HepG2 (cell line): ENCODE measurements at regions not wholly inside any gene's neighbourhood (a gene's known extent, or its start where the extent isn't known, plus 50 kb on each side); places are given as distances from the start of the nearest gene placed in this dataset. TPM values are rescaled to one million over a fixed set of nuclear protein-coding genes. Genes with fewer than 3 reads are reported as not detected.
"Not testable (repeated sequence)": the region's sequence is repeated elsewhere in the genome, so short reads cannot be mapped to it uniquely, and the experiment has no call there.

Experiments used
- ATAC-seq: fragments of 200-7000 bp; cut with Tn5 transposase; 3 replicates; pipeline ENCODE4 v1.9.1; 2020; ENCODE audit warnings: mild to moderate bottlenecking, moderate library complexity
- BruUV-seq: library from RNA; stranded (reverse); fragments of 400-500 nt; replicated peaks from 2 replicates; lab custom pipeline; 2021; lab: Mats Ljungman, UMichigan
- CTCF ChIA-PET: fragments of 300-600 bp; formaldehyde crosslinking; extraction: SDS; loops from one replicate; lab custom pipeline; 2021; ENCODE audit warnings: low total read pairs, inconsistent platforms, low intra/inter-chr PET ratio; lab: Yijun Ruan, JAX
- POLR2A ChIA-PET: fragments of 350-600 bp; sonication (Branson Sonifier 250); formaldehyde crosslinking; loops from one replicate; lab custom pipeline; 2020; ENCODE audit warnings: antibody characterized with exemption, inconsistent platforms; lab: Yijun Ruan, JAX
- DNase-seq: peaks from one replicate; pipeline ENCODE4 v3.0.0-alpha.2; 2015; ENCODE audit warnings: low spot score
- FAIRE-seq: peaks from 3 replicates; lab custom pipeline; 2011; peaks lifted over from hg19 to GRCh38; lab: Jason Lieb, UNC
- H2AFZ ChIP-seq: one replicate; pipeline ENCODE4 v1.6.1; 2011; ENCODE audit warnings: low read length, inconsistent platforms
- H3K27ac ChIP-seq: fragments of 300-600 bp; 3 replicates; pipeline ENCODE4 v1.8.0; 2011; ENCODE audit warnings: mixed run types, mild to moderate bottlenecking, mixed read lengths, low read length, inconsistent platforms; ENCODE audit not compliant: insufficient read depth; ENCODE audit errors: extremely low read length
- H3K27me3 ChIP-seq, 2 experiments: fragments of 200-600 bp in 1 of 2; 2 replicates in 1 of 2; 3 replicates in 1 of 2; pipeline versions ENCODE4 v1.6.0 to v1.8.0; 2011; ENCODE audit warnings: low read length in 2 of 2, mild to moderate bottlenecking in 2 of 2, moderate library complexity in 2 of 2, inconsistent platforms in 1 of 2; ENCODE audit not compliant: insufficient read depth in 2 of 2, control insufficient read depth in 1 of 2
- H3K36me3 ChIP-seq, 2 experiments: fragments of 200-600 bp in 1 of 2; replicated peaks in 1 of 2; 2 replicates in 1 of 2; 3 replicates in 1 of 2; pipeline versions ENCODE4 v1.5.1 to v1.8.0; 2011; ENCODE audit warnings: low read length in 2 of 2, inconsistent platforms in 1 of 2; ENCODE audit not compliant: insufficient read depth in 2 of 2, control insufficient read depth in 1 of 2
- H3K4me1 ChIP-seq: 2 replicates; pipeline ENCODE4 v1.5.1; 2012; ENCODE audit warnings: low read length, inconsistent platforms; ENCODE audit not compliant: insufficient read depth
- H3K4me2 ChIP-seq: 2 replicates; pipeline ENCODE4 v1.6.0; 2011; ENCODE audit warnings: low read depth, low read length, inconsistent platforms
- H3K4me3 ChIP-seq, 3 experiments: fragments of 200-600 bp in 1 of 3; sonication (generic), shearing (Covaris generic) in 1 of 3; replicated peaks in 1 of 3; 2 replicates each; pipeline ENCODE4 v1.5.1; 2011 to 2016; ENCODE audit warnings: low read length in 3 of 3, inconsistent platforms in 2 of 3, low read depth in 2 of 3, mild to moderate bottlenecking in 2 of 3, control low read depth in 1 of 3, mixed read lengths in 1 of 3; ENCODE audit not compliant: insufficient read depth in 1 of 3
- H3K79me2 ChIP-seq: one replicate; pipeline ENCODE4 v1.6.1; 2011; ENCODE audit warnings: low read length, inconsistent platforms; ENCODE audit not compliant: insufficient read depth
- H3K9ac ChIP-seq: 2 replicates; pipeline ENCODE4 v1.6.0; 2011; ENCODE audit warnings: mild to moderate bottlenecking, low read depth, low read length, inconsistent platforms; ENCODE audit not compliant: insufficient read depth
- H3K9me3 ChIP-seq: 2 replicates; pipeline ENCODE4 v1.5.1; 2012; ENCODE audit warnings: mild to moderate bottlenecking, low read length
- H4K20me1 ChIP-seq: 2 replicates; pipeline ENCODE4 v1.6.0; 2011; ENCODE audit warnings: inconsistent platforms, mild to moderate bottlenecking, low read length, moderate library complexity; ENCODE audit not compliant: insufficient read depth
- WGBS: methylation state at CpG from one replicate; pipeline ENCODE4 v1.1.6; 2017; ENCODE audit warnings: low lambda C conversion rate; 5-methylcytosine and 5-hydroxymethylcytosine counted together
- in situ Hi-C: cut with HindIII; loops from 2 replicates; pipeline ENCODE4 v1.10.0; 2017; ENCODE audit warnings: low pct_unique_long_range_greater_than_20kb; ENCODE audit not compliant: extremely low pct_ligation_motif_present
- intact Hi-C: fragments of 100-400 bp; cut with micrococcal nuclease; formaldehyde crosslinking; loops from one replicate; pipeline ENCODE4 v1.10.0; 2022; ENCODE audit not compliant: unreplicated experiment
- microRNA-seq: library from miRNA; unstranded; fragments of <30 nt; microRNA quantifications from one replicate; pipeline ENCODE4, GENCODE V29; 2020
- small RNA-seq, 3 experiments: library from RNA; depleted of rRNA; stranded (forward); fragments of <200 nt; gene quantifications; one replicate each; pipeline ENCODE3, GENCODE V24; 2012; ENCODE audit warnings: low read depth in 2 of 3, low replicate concordance in 1 of 3; ENCODE audit not compliant: insufficient read length in 3 of 3, insufficient read depth in 2 of 3

DNA sequence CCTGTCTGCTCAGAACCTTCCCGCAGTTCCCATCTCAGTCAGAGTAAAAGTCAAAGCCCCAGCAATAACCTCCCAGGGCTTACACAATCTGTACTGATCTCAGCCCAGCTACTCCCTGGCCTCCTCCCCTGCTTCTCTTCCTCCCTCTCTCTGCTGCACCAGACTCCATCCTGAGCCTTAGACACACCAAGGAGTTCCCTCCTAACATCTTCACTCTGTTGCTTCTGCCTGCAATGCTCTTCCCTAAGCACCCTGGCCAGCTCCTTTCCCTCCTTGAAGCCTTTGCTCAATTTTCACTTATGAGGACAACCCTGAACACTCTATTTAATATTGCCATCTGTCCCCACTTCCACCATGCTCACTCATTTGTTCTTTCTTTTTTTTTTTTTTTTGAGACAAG, 173.7 kb upstream of the POTED start:
- H3K4me3 ChIP-seq, H3K79me2 ChIP-seq, H3K4me1 ChIP-seq, FAIRE-seq, H3K27ac ChIP-seq, POLR2A ChIA-PET, H3K4me2 ChIP-seq, BruUV-seq, H3K27me3 ChIP-seq, H3K36me3 ChIP-seq, intact Hi-C loops, CTCF ChIA-PET, DNase-seq, H4K20me1 ChIP-seq, H3K9ac ChIP-seq, in situ Hi-C loops, ATAC-seq, H2AFZ ChIP-seq: not testable (repeated sequence)
- WGBS = 58% methylated on average over 1 of the region's 1 CpG
- peaks cover 30% of the 10 kb centered on the region; the same call in 1 of the 2 replicates for H3K9me3 ChIP-seq

DNA sequence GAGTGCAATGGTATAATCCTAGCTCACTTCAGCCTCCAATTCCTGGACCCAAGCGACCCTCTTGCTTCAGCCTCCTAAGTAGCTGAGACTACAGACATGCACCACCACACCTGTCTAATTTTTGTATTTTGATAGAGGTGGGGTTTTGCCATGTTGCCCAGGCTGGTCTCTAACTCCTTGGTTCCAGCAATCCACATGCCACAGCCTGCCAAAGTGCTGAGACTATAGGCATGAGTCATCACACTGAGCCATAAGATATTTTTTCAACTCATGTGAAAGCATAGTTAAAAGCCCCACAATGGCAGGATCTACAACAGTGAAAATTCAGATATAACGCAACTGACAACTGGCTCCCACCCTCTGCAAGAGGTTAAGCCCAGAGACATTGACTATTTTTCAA, 161.8 kb upstream of the POTED start:
- intact Hi-C loops, H4K20me1 ChIP-seq, H3K4me1 ChIP-seq, in situ Hi-C loops, H3K36me3 ChIP-seq, ATAC-seq, H2AFZ ChIP-seq, FAIRE-seq, H3K27me3 ChIP-seq, H3K4me2 ChIP-seq, DNase-seq, CTCF ChIA-PET, H3K27ac ChIP-seq, H3K9ac ChIP-seq, BruUV-seq, H3K4me3 ChIP-seq, H3K79me2 ChIP-seq, POLR2A ChIA-PET: not testable (repeated sequence)
- WGBS = 10% methylated on average over 2 of the region's 2 CpGs
- peaks cover 33% of the 10 kb centered on the region for H3K9me3 ChIP-seq

DNA sequence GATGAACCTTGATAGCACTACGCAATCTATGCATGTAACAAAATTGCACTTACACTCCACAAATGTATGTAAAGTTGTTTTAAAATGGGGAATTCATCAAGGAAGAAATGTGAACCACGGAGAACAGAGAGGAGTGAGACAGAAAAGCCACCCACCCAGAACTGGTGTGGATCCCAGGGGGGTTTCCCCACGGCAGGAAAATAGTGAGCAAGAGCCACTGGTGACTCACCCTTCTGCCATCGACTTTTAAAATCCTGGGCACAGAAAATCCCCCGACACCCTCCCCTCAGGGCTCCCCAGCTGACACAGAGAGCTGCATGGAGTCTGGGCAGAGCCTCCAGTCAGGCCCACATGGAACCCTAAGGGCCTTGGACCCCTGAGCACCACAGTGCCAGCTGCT, 146.0 kb upstream of the POTED start:
- CTCF ChIA-PET, H3K36me3 ChIP-seq, H3K27me3 ChIP-seq, H4K20me1 ChIP-seq, ATAC-seq, DNase-seq, H3K4me1 ChIP-seq, POLR2A ChIA-PET, H3K9ac ChIP-seq, H2AFZ ChIP-seq, H3K79me2 ChIP-seq, FAIRE-seq, H3K4me3 ChIP-seq, intact Hi-C loops, H3K4me2 ChIP-seq, in situ Hi-C loops, H3K27ac ChIP-seq, BruUV-seq: not testable (repeated sequence)
- peaks cover 43% of the 10 kb centered on the region for H3K9me3 ChIP-seq
- 3% methylated on average over 4 of the region's 5 CpGs for WGBS

Small RNAs in the stretch of these regions (microRNA-seq; reads per million reads assigned to microRNA genes)
- gene MIR3156-3 = not detected

Small RNAs in the stretch of these regions (small RNA-seq; reads per million reads assigned to genes)
- 0 reads per million in 3 experiments for gene MIR3156-3
